Right cardiac atrium (tissue), 5 donors: ENCODE measurements at regions not wholly inside any gene's neighbourhood (a gene's known extent, or its start where the extent isn't known, plus 50 kb on each side); places are given as distances from the start of the nearest gene placed in this dataset.

Experiments used
- ATAC-seq, 2 donors: fragments of 200-7000 bp; cut with Tn5 transposase; one replicate each; pipeline versions ENCODE4 v1.8.0 to v1.9.1; 2020; ENCODE audit warnings: moderate library complexity in 2 of 2, mild to moderate bottlenecking in 1 of 2
- DNase-seq, 3 donors: peaks; one replicate each; pipeline ENCODE4 v3.0.0-alpha.2; 2020
- H3K27ac ChIP-seq: one replicate; pipeline ENCODE4 v1.5.1; 2013; ENCODE audit warnings: mild to moderate bottlenecking, low read length, control low read depth, moderate library complexity
- H3K27me3 ChIP-seq: one replicate; pipeline ENCODE4 v1.6.1; 2013; ENCODE audit not compliant: control insufficient read depth, insufficient read depth
- H3K4me1 ChIP-seq: one replicate; pipeline ENCODE4 v1.6.1; 2013; ENCODE audit warnings: low read length; ENCODE audit not compliant: control insufficient read depth, insufficient read depth
- H3K4me3 ChIP-seq: one replicate; pipeline ENCODE4 v1.5.1; 2013; ENCODE audit warnings: low read length, control low read depth
- H3K9me3 ChIP-seq: one replicate; pipeline ENCODE4 v1.6.1; 2013; ENCODE audit warnings: low read length; ENCODE audit not compliant: control insufficient read depth
- WGBS: extraction: QIAGEN DNeasy Blood & Tissue Kit; methylation state at CpG from one replicate; pipeline ENCODE4 v1.1.7; 2013; 5-methylcytosine and 5-hydroxymethylcytosine counted together
- intact Hi-C, 4 donors: fragments of 100-400 bp; cut with DNase I; formaldehyde crosslinking; loops; one replicate each; pipeline versions ENCODE4 v1.11.0 to v1.14.0; 2022 to 2023
- donor health status: healthy with polysubstance abuse.
- donor health status: DM: no; HTN: yes; CAD: no.
- donor health status: DM: no; HTN: no; CAD: no.
- donor health status: DM: no; HTN: yes; CAD: no; lungs with severe emphysema.
- donor health status: DM: yes; HTN: yes; CAD: no.

- Histone ChIP-seq H3K27me3 (no peaks in the 10 kb centered on the region), H3K9me3 (no peaks in the 10 kb centered on the region), H3K4me1 (no peaks in the 10 kb centered on the region), H3K4me3 (no peak overlapping the region), H3K27ac (no peak overlapping the region)
- DNase-seq: no peak
- WGBS: 69% methylated on average over 6 of the region's 6 CpGs
- intact Hi-C loops: no loop called here
- no peak for ATAC-seq
Measured at GRCh38 chr11:45036733-45037132, 86.0 kb upstream of the TP53I11 start.

- DNase-seq: no peak
- H3K4me3 ChIP-seq: no peak overlapping the region
- intact Hi-C loops: no loop called here
- H3K27me3 ChIP-seq: no peaks in the 10 kb centered on the region
- peaks cover 1% of the 10 kb centered on the region for H3K4me1 ChIP-seq
- no peak overlapping the region for H3K27ac ChIP-seq
- no peak for ATAC-seq
- no peaks in the 10 kb centered on the region for H3K9me3 ChIP-seq
Measured at GRCh38 chr11:45037434-45038005, 86.8 kb upstream of the TP53I11 start.

GRCh38 chr11:45038923-45039322 lies 88.2 kb upstream of the TP53I11 start:
- intact Hi-C loops: no loop called here
- Histone ChIP-seq H3K27me3 (no peaks in the 10 kb centered on the region), H3K9me3 (no peaks in the 10 kb centered on the region), H3K4me3 (no peak overlapping the region), H3K27ac (no peak overlapping the region), H3K4me1 (peaks cover 1% of the 10 kb centered on the region)
- no peak for DNase-seq
- 92% methylated on average over 1 of the region's 1 CpG for WGBS
- no peak for ATAC-seq

- peaks cover 3% of the 10 kb centered on the region for H3K4me1 ChIP-seq
- DNase-seq (no peak), ATAC-seq (no peak)
- no peak overlapping the region for H3K4me3 ChIP-seq
- H3K27me3 ChIP-seq: no peaks in the 10 kb centered on the region
- H3K27ac ChIP-seq: no peak overlapping the region
- 89% methylated on average over 7 of the region's 7 CpGs for WGBS
- intact Hi-C loops: no loop called here
- H3K9me3 ChIP-seq: no peaks in the 10 kb centered on the region
Measured at GRCh38 chr11:45041596-45041995, 90.9 kb upstream of the TP53I11 start.

- peaks cover 6% of the 10 kb centered on the region for H3K4me1 ChIP-seq
- WGBS: 71% methylated on average over 4 of the region's 4 CpGs
- ATAC-seq (peak; percentile 28 to 42), DNase-seq (no peak)
- H3K4me3 ChIP-seq: no peak overlapping the region
- no peaks in the 10 kb centered on the region for H3K9me3 ChIP-seq
- H3K27ac ChIP-seq: no peak overlapping the region
- no peaks in the 10 kb centered on the region for H3K27me3 ChIP-seq
- intact Hi-C loops: no loop called here
Measured at GRCh38 chr11:45042560-45042959, 91.9 kb upstream of the TP53I11 start.

GRCh38 chr11:45043755-45044475 lies 93.2 kb upstream of the TP53I11 start:
- H3K4me1 ChIP-seq: peaks cover 16% of the 10 kb centered on the region
- no peak for DNase-seq
- intact Hi-C loops: no loop called here

GRCh38 chr11:45045683-45046471 lies 95.2 kb upstream of the TP53I11 start:
- peak; percentile 33 to 49 for ATAC-seq
- H3K27me3 ChIP-seq: no peaks in the 10 kb centered on the region
- H3K4me3 ChIP-seq: no peak overlapping the region
- peak overlapping the region; percentile 33 for H3K27ac ChIP-seq
- DNase-seq: peak in 2 of 3 donors; percentile 47 to 68
- 52% methylated on average over 19 of the region's 19 CpGs for WGBS
- H3K9me3 ChIP-seq: no peaks in the 10 kb centered on the region
- peaks cover 21% of the 10 kb centered on the region for H3K4me1 ChIP-seq
- intact Hi-C loops: no loop called here

More at GRCh38 chr11:45043755-45044475, 93.2 kb upstream of the TP53I11 start:
- H3K27me3 ChIP-seq: no peaks in the 10 kb centered on the region
- no peak overlapping the region for H3K4me3 ChIP-seq
- 81% methylated on average over 12 of the region's 12 CpGs for WGBS
- no peaks in the 10 kb centered on the region for H3K9me3 ChIP-seq
- ATAC-seq: no peak
- H3K27ac ChIP-seq: no peak overlapping the region

- H3K9me3 ChIP-seq: no peaks in the 10 kb centered on the region
- no peaks in the 10 kb centered on the region for H3K27me3 ChIP-seq
- H3K27ac ChIP-seq: peak overlapping the region; percentile 15
- DNase-seq (peak in 2 of 3 donors; percentile 27 to 63), ATAC-seq (peak; percentile 51 to 69)
- no peak overlapping the region for H3K4me3 ChIP-seq
- 55% methylated on average over 7 of the region's 7 CpGs for WGBS
- intact Hi-C loops: no loop called here
- peaks cover 20% of the 10 kb centered on the region for H3K4me1 ChIP-seq
Measured at GRCh38 chr11:45048313-45048841, 97.7 kb upstream of the TP53I11 start.

GRCh38 chr11:45048870-45049691 lies 97.4 kb upstream of the PRDM11 start:
- peak; percentile 54 to 73 for ATAC-seq

GRCh38 chr11:45050111-45050510 lies 96.3 kb upstream of the PRDM11 start:
- intact Hi-C loops: no loop called here
- Histone ChIP-seq H3K27ac (no peak overlapping the region), H3K4me1 (peaks cover 20% of the 10 kb centered on the region), H3K4me3 (no peak overlapping the region), H3K9me3 (no peaks in the 10 kb centered on the region), H3K27me3 (no peaks in the 10 kb centered on the region)
- no peak for ATAC-seq
- DNase-seq: no peak
- 93% methylated on average over 7 of the region's 7 CpGs for WGBS

More at GRCh38 chr11:45048870-45049691, 97.4 kb upstream of the PRDM11 start:
- WGBS: 22% methylated on average over 22 of the region's 22 CpGs
- no peaks in the 10 kb centered on the region for H3K27me3 ChIP-seq
- peak; percentile 45 to 63 (median 57) for DNase-seq
- intact Hi-C loops: no loop called here
- peaks cover 20% of the 10 kb centered on the region for H3K4me1 ChIP-seq
- H3K4me3 ChIP-seq: no peak overlapping the region
- H3K27ac ChIP-seq: peak overlapping the region; percentile 15
- H3K9me3 ChIP-seq: no peaks in the 10 kb centered on the region
